ENCODE measurements at regions not wholly inside any gene's neighbourhood (a gene's known extent, or its start where the extent isn't known, plus 50 kb on each side); places are given as distances from the start of the nearest gene placed in this dataset.

GRCh38 chr11:121844016-121844415, 272.0 kb downstream of the BLID start:
- H3K27me3 Mint-ChIP-seq (ENCODE audit: low read depth), result no peaks in the 10 kb centered on the region
- H3K4me3 Mint-ChIP-seq, result no peak overlapping the region
- no peak for DNase-seq (ENCODE audit: low read depth, low spot score)
- peaks cover 14% of the 10 kb centered on the region for H3K4me1 Mint-ChIP-seq
- TF ChIP-seq CTCF (conservative IDR thresholded peaks at IDR 0.05), result no peak
- H3K27ac Mint-ChIP-seq (ENCODE audit: unreplicated experiment), result no peak overlapping the region
- peaks cover 10% of the 10 kb centered on the region for H3K9me3 Mint-ChIP-seq
- peaks cover 4% of the 10 kb centered on the region for H3K36me3 Mint-ChIP-seq (ENCODE audit: low read depth)

GRCh38 chr11:121842192-121842585, 273.8 kb downstream of the BLID start:
- Mint-ChIP-seq H3K4me3 (no peak overlapping the region), H3K4me1 (peaks cover 14% of the 10 kb centered on the region), H3K27me3 (ENCODE audit: low read depth) (no peaks in the 10 kb centered on the region), H3K9me3 (peaks cover 11% of the 10 kb centered on the region), H3K27ac (ENCODE audit: unreplicated experiment) (no peak overlapping the region), H3K36me3 (ENCODE audit: low read depth) (peaks cover 3% of the 10 kb centered on the region)
- DNase-seq (ENCODE audit: low read depth, low spot score), result no peak
- TF ChIP-seq CTCF (conservative IDR thresholded peaks at IDR 0.05), result no peak

GRCh38 chr11:121841487-121842191, 274.4 kb downstream of the BLID start:
- no peak for TF ChIP-seq CTCF (conservative IDR thresholded peaks at IDR 0.05)
- DNase-seq (ENCODE audit: low read depth, low spot score), result no peak
- peaks cover 3% of the 10 kb centered on the region for H3K36me3 Mint-ChIP-seq (ENCODE audit: low read depth)
- H3K27me3 Mint-ChIP-seq (ENCODE audit: low read depth), result no peaks in the 10 kb centered on the region
- no peak overlapping the region for H3K4me3 Mint-ChIP-seq
- H3K27ac Mint-ChIP-seq (ENCODE audit: unreplicated experiment), result no peak overlapping the region
- peaks cover 11% of the 10 kb centered on the region for H3K9me3 Mint-ChIP-seq
- H3K4me1 Mint-ChIP-seq, result peaks cover 14% of the 10 kb centered on the region

GRCh38 chr11:121839781-121840180, 276.2 kb downstream of the BLID start:
- DNase-seq (ENCODE audit: low read depth, low spot score), result no peak
- Mint-ChIP-seq H3K4me1 (peaks cover 14% of the 10 kb centered on the region), H3K9me3 (peaks cover 9% of the 10 kb centered on the region), H3K27ac (ENCODE audit: unreplicated experiment) (no peak overlapping the region), H3K4me3 (no peak overlapping the region), H3K36me3 (ENCODE audit: low read depth) (peaks cover 3% of the 10 kb centered on the region), H3K27me3 (ENCODE audit: low read depth) (no peaks in the 10 kb centered on the region)
- no peak for TF ChIP-seq CTCF (conservative IDR thresholded peaks at IDR 0.05)

GRCh38 chr11:121838571-121838970, 277.4 kb downstream of the BLID start:
- H3K4me1 Mint-ChIP-seq, result peaks cover 14% of the 10 kb centered on the region
- H3K27ac Mint-ChIP-seq (ENCODE audit: unreplicated experiment), result no peak overlapping the region

More at GRCh38 chr11:121838571-121838970, 277.4 kb downstream of the BLID start:
- TF ChIP-seq CTCF (conservative IDR thresholded peaks at IDR 0.05), result no peak
- no peaks in the 10 kb centered on the region for H3K27me3 Mint-ChIP-seq (ENCODE audit: low read depth)
- DNase-seq (ENCODE audit: low read depth, low spot score), result no peak
- H3K36me3 Mint-ChIP-seq (ENCODE audit: low read depth), result peaks cover 5% of the 10 kb centered on the region
- no peak overlapping the region for H3K4me3 Mint-ChIP-seq
- peaks cover 17% of the 10 kb centered on the region for H3K9me3 Mint-ChIP-seq
